ENCODE measurements at regions not wholly inside any gene's neighbourhood (a gene's known extent, or its start where the extent isn't known, plus 50 kb on each side); places are given as distances from the start of the nearest gene placed in this dataset.

DNA sequence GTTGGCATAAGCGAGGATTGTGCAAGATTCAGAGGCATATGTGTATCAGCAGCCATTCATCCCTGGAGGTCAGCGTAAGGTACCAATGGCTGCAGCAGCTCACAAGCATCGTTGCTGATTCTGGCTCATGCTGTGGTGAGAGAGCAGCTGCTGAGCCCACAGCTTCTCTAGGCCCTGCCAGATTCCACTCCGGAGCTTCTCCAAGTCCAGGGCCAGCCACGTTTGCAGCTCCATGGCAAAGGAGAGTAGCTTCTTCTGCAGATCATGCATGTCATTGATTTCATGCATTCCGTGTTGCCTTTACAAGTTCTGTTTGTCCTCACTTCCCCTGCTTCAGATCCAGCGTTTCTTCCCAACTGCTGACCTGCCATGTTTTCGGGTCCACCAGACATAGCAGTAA, 474.8 kb upstream of the ID4 start (continued):
- TF ChIP-seq GABPA (IDR thresholded peaks at IDR 0.05; ENCODE audit: borderline replicate concordance, insufficient read depth, low read length) (no peak), SIX5 (IDR thresholded peaks at IDR 0.05; ENCODE audit: low read depth, low read length) (no peak), ASH2L (IDR thresholded peaks at IDR 0.05; ENCODE audit: low read length) (no peak), HDAC6 (IDR thresholded peaks at IDR 0.05; ENCODE audit: low read depth, low read length) (no peak), CHD1 (IDR thresholded peaks at IDR 0.05; ENCODE audit: low read depth, low read length) (no peak), HDAC2 (IDR thresholded peaks at IDR 0.05; ENCODE audit: borderline replicate concordance in 1 of 2, low read depth in 2 of 2, low read length in 2 of 2) (no peak), SRF (IDR thresholded peaks at IDR 0.05; ENCODE audit: low read depth, low read length) (no peak), EZH2 (IDR thresholded peaks at IDR 0.05; ENCODE audit: low read depth, low read length, severe bottlenecking) (no peak), TAF7 (optimal IDR thresholded peaks at IDR 0.05; ENCODE audit: borderline replicate concordance, low read depth, low read length) (no peak), EP300 (IDR thresholded peaks at IDR 0.05; ENCODE audit: borderline replicate concordance in 1 of 2, low read depth in 2 of 2, low read length in 2 of 2) (no peak), NANOG (IDR thresholded peaks at IDR 0.05; ENCODE audit: insufficient read depth, low read depth, low read length, poor library complexity, severe bottlenecking) (no peak), CEBPB (IDR thresholded peaks at IDR 0.05; ENCODE audit: low read depth, low read length) (no peak), RXRA (IDR thresholded peaks at IDR 0.05; ENCODE audit: insufficient read depth, low read depth, low read length) (no peak), NRF1 (IDR thresholded peaks at IDR 0.05; ENCODE audit: low read depth, low read length) (no peak)
- TF ChIP-seq, protein P1, sequence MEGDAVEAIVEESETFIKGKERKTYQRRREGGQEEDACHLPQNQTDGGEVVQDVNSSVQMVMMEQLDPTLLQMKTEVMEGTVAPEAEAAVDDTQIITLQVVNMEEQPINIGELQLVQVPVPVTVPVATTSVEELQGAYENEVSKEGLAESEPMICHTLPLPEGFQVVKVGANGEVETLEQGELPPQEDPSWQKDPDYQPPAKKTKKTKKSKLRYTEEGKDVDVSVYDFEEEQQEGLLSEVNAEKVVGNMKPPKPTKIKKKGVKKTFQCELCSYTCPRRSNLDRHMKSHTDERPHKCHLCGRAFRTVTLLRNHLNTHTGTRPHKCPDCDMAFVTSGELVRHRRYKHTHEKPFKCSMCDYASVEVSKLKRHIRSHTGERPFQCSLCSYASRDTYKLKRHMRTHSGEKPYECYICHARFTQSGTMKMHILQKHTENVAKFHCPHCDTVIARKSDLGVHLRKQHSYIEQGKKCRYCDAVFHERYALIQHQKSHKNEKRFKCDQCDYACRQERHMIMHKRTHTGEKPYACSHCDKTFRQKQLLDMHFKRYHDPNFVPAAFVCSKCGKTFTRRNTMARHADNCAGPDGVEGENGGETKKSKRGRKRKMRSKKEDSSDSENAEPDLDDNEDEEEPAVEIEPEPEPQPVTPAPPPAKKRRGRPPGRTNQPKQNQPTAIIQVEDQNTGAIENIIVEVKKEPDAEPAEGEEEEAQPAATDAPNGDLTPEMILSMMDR (IDR thresholded peaks at IDR 0.05; ENCODE audit: control extremely low read depth in 1 of 3, insufficient read depth in 1 of 3, low read depth in 1 of 3, low read length in 3 of 3), result no peak

All from H1 (cell line).